HG03108 (cell line): ENCODE measurements at regions not wholly inside any gene's neighbourhood (a gene's known extent, or its start where the extent isn't known, plus 50 kb on each side); places are given as distances from the start of the nearest gene placed in this dataset.

Source experiments
- ATAC-seq: cut with Tn5 transposase; IDR thresholded peaks from one replicate; pipeline ENCODE4 v1.9.1; 2021; ENCODE audit warnings: moderate library complexity; ENCODE audit not compliant: unreplicated experiment

- ATAC-seq: no peak
These were observed 614.1 kb upstream of the FZD8 start for GRCh38 chr10:36256166-36256565.

GRCh38 chr10:36254199-36254598 lies 612.1 kb upstream of the FZD8 start:
- no peak for ATAC-seq

- no peak for ATAC-seq
These were observed 611.6 kb upstream of the FZD8 start for GRCh38 chr10:36253731-36254130.

GRCh38 chr10:36251068-36251467 lies 609.0 kb upstream of the FZD8 start:
- ATAC-seq: no peak

- ATAC-seq: no peak
These were observed 606.3 kb upstream of the FZD8 start for GRCh38 chr10:36248304-36248981.

- ATAC-seq: no peak
These were observed 605.4 kb upstream of the FZD8 start for GRCh38 chr10:36247478-36247877.

- no peak for ATAC-seq
These were observed 594.8 kb upstream of the FZD8 start for GRCh38 chr10:36236931-36237330.

- no peak for ATAC-seq
These were observed 594.2 kb upstream of the FZD8 start for GRCh38 chr10:36236341-36236740.

GRCh38 chr10:36232935-36233334 lies 590.8 kb upstream of the FZD8 start:
- ATAC-seq: no peak

GRCh38 chr10:36224431-36224985 lies 582.4 kb upstream of the FZD8 start:
- no peak for ATAC-seq

- ATAC-seq: no peak
These were observed 579.0 kb upstream of the FZD8 start for GRCh38 chr10:36221101-36221500.

GRCh38 chr10:36220151-36220550 lies 578.1 kb upstream of the FZD8 start:
- ATAC-seq: no peak

- no peak for ATAC-seq
These were observed 569.8 kb upstream of the FZD8 start for GRCh38 chr10:36211856-36212255.

- no peak for ATAC-seq
These were observed 567.4 kb upstream of the FZD8 start for GRCh38 chr10:36209480-36209879.

GRCh38 chr10:36202881-36203280 lies 560.8 kb upstream of the FZD8 start:
- no peak for ATAC-seq

- no peak for ATAC-seq
These were observed 558.5 kb upstream of the FZD8 start for GRCh38 chr10:36200577-36200976.

- no peak for ATAC-seq
These were observed 556.2 kb upstream of the FZD8 start for GRCh38 chr10:36198322-36198721.

- ATAC-seq: no peak
These were observed 553.3 kb upstream of the FZD8 start for GRCh38 chr10:36195364-36195763.

GRCh38 chr10:36194276-36194675 lies 552.2 kb upstream of the FZD8 start:
- no peak for ATAC-seq

- ATAC-seq: no peak
These were observed 548.9 kb upstream of the FZD8 start for GRCh38 chr10:36191009-36191408.

GRCh38 chr10:36188461-36188860 lies 546.4 kb upstream of the FZD8 start:
- no peak for ATAC-seq

- no peak for ATAC-seq
These were observed 546.0 kb upstream of the FZD8 start for GRCh38 chr10:36188080-36188453.
